Stomach (tissue), 8 donors: ENCODE measurements at regions not wholly inside any gene's neighbourhood (a gene's known extent, or its start where the extent isn't known, plus 50 kb on each side); places are given as distances from the start of the nearest gene placed in this dataset.

Source experiments
- DNase-seq, 2 donors: peaks; one replicate each; pipeline versions ENCODE4 v3.0.0 to v3.0.0-alpha.2; 2013 to 2019
- H3K27ac ChIP-seq, 5 donors: fragments of 200-600 bp in 4 of 5; sonication (generic) in 4 of 5; one replicate each; pipeline ENCODE4 v1.5.1; 2013 to 2019; ENCODE audit warnings: mild to moderate bottlenecking in 1 of 5, moderate library complexity in 1 of 5
- H3K27me3 ChIP-seq, 3 donors: fragments of 200-600 bp; sonication (generic); one replicate each; pipeline ENCODE4 v1.5.1; 2017 to 2019; ENCODE audit warnings: mixed run types in 1 of 3
- H3K36me3 ChIP-seq, 4 donors: fragments of 200-600 bp; sonication (generic); 1 replicate in 3 of 4; 2 replicates in 1 of 4; pipeline ENCODE4 v1.5.1; 2016 to 2019
- H3K4me1 ChIP-seq, 4 donors: fragments of 200-600 bp; sonication (generic); one replicate each; pipeline ENCODE4 v1.5.1; 2016 to 2019
- H3K4me3 ChIP-seq, 4 donors: fragments of 200-600 bp; sonication (generic) in 3 of 4; one replicate each; pipeline ENCODE4 v1.5.1; 2016 to 2019; ENCODE audit warnings: mild to moderate bottlenecking in 1 of 4
- H3K9me3 ChIP-seq, 4 donors: fragments of 200-600 bp; sonication (generic); one replicate each; pipeline ENCODE4 v1.5.1; 2016 to 2019
- CTCF ChIP-seq, 7 experiments: fragments of 450-650 bp in 4 of 7; fragments of 200-600 bp in 3 of 7; sonication (generic) in 3 of 7; IDR thresholded peaks; one replicate each; pipeline ENCODE4 v1.5.1; 2016 to 2019; ENCODE audit warnings: antibody characterized with exemption in 7 of 7, control low read depth in 2 of 7, mild to moderate bottlenecking in 1 of 7
- EP300 ChIP-seq: sonication (generic); formaldehyde crosslinking; IDR thresholded peaks from one replicate; pipeline ENCODE4 v1.6.1; 2017; ENCODE audit warnings: antibody characterized with exemption
- POLR2A ChIP-seq, 4 donors: fragments of 450-650 bp; IDR thresholded peaks; one replicate each; pipeline ENCODE4 v1.6.1; 2016; ENCODE audit warnings: antibody characterized with exemption in 4 of 4, control low read depth in 2 of 4, mild to moderate bottlenecking in 1 of 4, moderate library complexity in 1 of 4
- POLR2AphosphoS5 ChIP-seq, 3 donors: sonication (generic); formaldehyde crosslinking; IDR thresholded peaks; one replicate each; pipeline ENCODE4 v1.6.1; 2016; ENCODE audit warnings: antibody characterized with exemption in 3 of 3
- WGBS, 5 donors: extraction: QIAGEN DNeasy Blood & Tissue Kit in 3 of 5; methylation state at CpG; one replicate each; pipeline versions ENCODE4 v1.1.5 to v1.1.7; 2013 to 2018; 5-methylcytosine and 5-hydroxymethylcytosine counted together
- intact Hi-C: fragments of 100-400 bp; cut with DNase I; formaldehyde crosslinking; loops from one replicate; pipeline ENCODE4 v1.15.1; 2023; ENCODE audit warnings: low total_unique reads
- donor health status: healthy with polysubstance abuse.
- donor health status: Bipolar disorder and iron deficiency.
- donor health status: healthy.

GRCh38 chr2:145303536-145303935, 783.6 kb upstream of the ZEB2 start:
- H3K4me1 ChIP-seq: peaks cover 0 to 6% (median 0%) of the 10 kb centered on the region in 4 donors
- H3K27ac ChIP-seq: no peak overlapping the region
- no peaks in the 10 kb centered on the region for H3K36me3 ChIP-seq
- H3K4me3 ChIP-seq: no peak overlapping the region
- WGBS, 5 donors: 22 to 44% (median 25%) methylated on average over 2 of the region's 2 CpGs
- H3K9me3 ChIP-seq: no peaks in the 10 kb centered on the region
- DNase-seq: no peak
- TF ChIP-seq EP300 (no peak), POLR2AphosphoS5 (IDR thresholded peaks at IDR 0.05) (no peak)
- intact Hi-C loops: no loop called here
- H3K27me3 ChIP-seq: no peaks in the 10 kb centered on the region

GRCh38 chr2:145302886-145303285, 783.0 kb upstream of the ZEB2 start:
- H3K36me3 ChIP-seq: no peaks in the 10 kb centered on the region
- WGBS, 5 donors: 68 to 87% (median 74%) methylated on average over 2 of the region's 2 CpGs

GRCh38 chr2:145302451-145302850, 782.5 kb upstream of the ZEB2 start:
- no peaks in the 10 kb centered on the region for H3K9me3 ChIP-seq
- H3K36me3 ChIP-seq: no peaks in the 10 kb centered on the region
- no peaks in the 10 kb centered on the region for H3K27me3 ChIP-seq
- 84 to 91% (median 85%) methylated on average over 3 of the region's 3 CpGs for WGBS, 5 donors
- H3K4me3 ChIP-seq: no peak overlapping the region
- no peak overlapping the region for H3K27ac ChIP-seq
- TF ChIP-seq CTCF (IDR thresholded peaks at IDR 0.05) (no peak), EP300 (no peak), POLR2AphosphoS5 (IDR thresholded peaks at IDR 0.05) (no peak), POLR2A (IDR thresholded peaks at IDR 0.05) (no peak)
- H3K4me1 ChIP-seq: peaks cover 0 to 6% (median 0%) of the 10 kb centered on the region in 4 donors
- intact Hi-C loops: no loop called here
- no peak for DNase-seq

More at GRCh38 chr2:145302886-145303285, 783.0 kb upstream of the ZEB2 start:
- intact Hi-C loops: no loop called here
- peaks cover 0 to 6% (median 0%) of the 10 kb centered on the region in 4 donors for H3K4me1 ChIP-seq
- H3K27me3 ChIP-seq: no peaks in the 10 kb centered on the region
- H3K27ac ChIP-seq: no peak overlapping the region
- TF ChIP-seq POLR2AphosphoS5 (IDR thresholded peaks at IDR 0.05) (no peak), EP300 (no peak), CTCF (IDR thresholded peaks at IDR 0.05) (no peak), POLR2A (IDR thresholded peaks at IDR 0.05) (no peak)
- no peaks in the 10 kb centered on the region for H3K9me3 ChIP-seq
- no peak for DNase-seq
- no peak overlapping the region for H3K4me3 ChIP-seq

GRCh38 chr2:145299368-145299767, 779.4 kb upstream of the ZEB2 start:
- 79 to 90% (median 85%) methylated on average over 10 of the region's 10 CpGs for WGBS, 5 donors
- peaks cover 0 to 6% (median 0%) of the 10 kb centered on the region in 4 donors for H3K4me1 ChIP-seq
- intact Hi-C loops: no loop called here

More at GRCh38 chr2:145299368-145299767, 779.4 kb upstream of the ZEB2 start:
- H3K9me3 ChIP-seq: no peaks in the 10 kb centered on the region
- no peak overlapping the region for H3K27ac ChIP-seq
- H3K4me3 ChIP-seq: no peak overlapping the region
- TF ChIP-seq EP300 (no peak), POLR2A (IDR thresholded peaks at IDR 0.05) (no peak), CTCF (IDR thresholded peaks at IDR 0.05) (no peak)
- no peaks in the 10 kb centered on the region for H3K36me3 ChIP-seq
- DNase-seq: no peak
- H3K27me3 ChIP-seq: no peaks in the 10 kb centered on the region
